A549 (cell line): ENCODE measurements at regions not wholly inside any gene's neighbourhood (a gene's known extent, or its start where the extent isn't known, plus 50 kb on each side); places are given as distances from the start of the nearest gene placed in this dataset.

Experiments
- BHLHE40 ChIP-seq: IDR thresholded peaks from 2 replicates; pipeline ENCODE4 v1.6.1; 2012; ENCODE audit warnings: low read depth, low read length, inconsistent platforms
- JUN ChIP-seq, 2 experiments: fragments of >200 bp; sonication (Bioruptor Twin); formaldehyde crosslinking; IDR thresholded peaks; 2 replicates in 1 of 2; 3 replicates in 1 of 2; pipeline ENCODE4 v1.6.1; 2016 to 2017
- KDM1A ChIP-seq: fragments of 200-600 bp; sonication (generic); IDR thresholded peaks from 2 replicates; pipeline ENCODE4 v1.6.1; 2016; ENCODE audit warnings: low read depth, mild to moderate bottlenecking
- MAFK ChIP-seq: fragments of 450-650 bp; IDR thresholded peaks from 2 replicates; pipeline ENCODE4 v1.6.1; 2014; ENCODE audit not compliant: partially characterized antibody
- MYC ChIP-seq: IDR thresholded peaks from 2 replicates; pipeline ENCODE4 v1.6.1; 2012; ENCODE audit warnings: mild to moderate bottlenecking, inconsistent platforms, low read length, improper control_type of control experiment, borderline replicate concordance
- NPAS2 ChIP-seq: fragments of 250-450 bp; sonication (Bioruptor Pico); IDR thresholded peaks from 2 replicates; pipeline ENCODE4 v1.8.0; 2022; ENCODE audit warnings: mild to moderate bottlenecking, moderate library complexity, borderline replicate concordance
- RAD21 ChIP-seq, 2 experiments: fragments of >200 bp in 1 of 2; sonication (Bioruptor Twin) in 1 of 2; formaldehyde crosslinking in 1 of 2; IDR thresholded peaks in 1 of 2; conservative IDR thresholded peaks in 1 of 2; 2 replicates in 1 of 2; 3 replicates in 1 of 2; pipeline ENCODE4 v1.6.1; 2012 to 2018; ENCODE audit warnings: inconsistent platforms in 1 of 2
- RCOR1 ChIP-seq: fragments of 150-350 bp; IDR thresholded peaks from 2 replicates; pipeline ENCODE4 v1.6.1; 2014; ENCODE audit warnings: antibody characterized with exemption, low read length, low read depth
- SMC3 ChIP-seq: fragments of >200 bp; sonication (Bioruptor Twin); formaldehyde crosslinking; IDR thresholded peaks from 3 replicates; pipeline ENCODE4 v1.6.1; 2018; ENCODE audit warnings: inconsistent platforms
- TF ChIP-seq, protein P1 (sequence below): fragments of >200 bp; sonication (Bioruptor Twin); formaldehyde crosslinking; IDR thresholded peaks from 3 replicates; pipeline ENCODE4 v1.5.1; 2016
- TF ChIP-seq, protein P2 (sequence below): fragments of 200-600 bp; sonication (generic); IDR thresholded peaks from 2 replicates; pipeline ENCODE4 v1.6.1; 2016; ENCODE audit warnings: antibody characterized with exemption, mild to moderate bottlenecking, moderate library complexity
- TF ChIP-seq, protein P3 (sequence below): fragments of 150-350 bp; IDR thresholded peaks from 2 replicates; pipeline ENCODE4 v1.6.1; 2014; ENCODE audit warnings: low read depth, mild to moderate bottlenecking, low read length

DNA sequence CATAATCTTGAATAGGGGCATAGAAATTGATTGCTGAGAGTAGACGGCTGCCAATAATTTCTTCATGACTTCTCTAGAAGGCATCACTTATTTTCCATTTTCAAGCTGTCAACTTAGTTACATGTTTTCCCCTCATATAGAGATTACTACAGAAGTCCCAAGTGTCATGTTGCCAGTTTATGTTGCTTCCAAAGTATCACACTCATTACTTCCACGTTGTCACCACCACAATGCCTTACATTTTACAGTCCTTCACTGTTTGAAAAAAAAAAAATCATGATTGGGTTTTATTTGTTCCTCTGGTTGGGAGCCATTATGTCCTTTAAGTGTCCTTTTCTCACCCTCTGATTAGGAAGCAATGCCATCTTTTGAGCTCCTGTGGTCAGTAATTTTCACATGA is 2144.6 kb upstream of the ACO1 start:
- TF ChIP-seq, protein P1, sequence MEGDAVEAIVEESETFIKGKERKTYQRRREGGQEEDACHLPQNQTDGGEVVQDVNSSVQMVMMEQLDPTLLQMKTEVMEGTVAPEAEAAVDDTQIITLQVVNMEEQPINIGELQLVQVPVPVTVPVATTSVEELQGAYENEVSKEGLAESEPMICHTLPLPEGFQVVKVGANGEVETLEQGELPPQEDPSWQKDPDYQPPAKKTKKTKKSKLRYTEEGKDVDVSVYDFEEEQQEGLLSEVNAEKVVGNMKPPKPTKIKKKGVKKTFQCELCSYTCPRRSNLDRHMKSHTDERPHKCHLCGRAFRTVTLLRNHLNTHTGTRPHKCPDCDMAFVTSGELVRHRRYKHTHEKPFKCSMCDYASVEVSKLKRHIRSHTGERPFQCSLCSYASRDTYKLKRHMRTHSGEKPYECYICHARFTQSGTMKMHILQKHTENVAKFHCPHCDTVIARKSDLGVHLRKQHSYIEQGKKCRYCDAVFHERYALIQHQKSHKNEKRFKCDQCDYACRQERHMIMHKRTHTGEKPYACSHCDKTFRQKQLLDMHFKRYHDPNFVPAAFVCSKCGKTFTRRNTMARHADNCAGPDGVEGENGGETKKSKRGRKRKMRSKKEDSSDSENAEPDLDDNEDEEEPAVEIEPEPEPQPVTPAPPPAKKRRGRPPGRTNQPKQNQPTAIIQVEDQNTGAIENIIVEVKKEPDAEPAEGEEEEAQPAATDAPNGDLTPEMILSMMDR = no peak
- TF ChIP-seq RAD21 (conservative IDR thresholded peaks at IDR 0.05 in 1 of 2, IDR thresholded peaks at IDR 0.05 in 1 of 2) = no peak
- no peak for TF ChIP-seq MAFK
- TF ChIP-seq, protein P2, sequence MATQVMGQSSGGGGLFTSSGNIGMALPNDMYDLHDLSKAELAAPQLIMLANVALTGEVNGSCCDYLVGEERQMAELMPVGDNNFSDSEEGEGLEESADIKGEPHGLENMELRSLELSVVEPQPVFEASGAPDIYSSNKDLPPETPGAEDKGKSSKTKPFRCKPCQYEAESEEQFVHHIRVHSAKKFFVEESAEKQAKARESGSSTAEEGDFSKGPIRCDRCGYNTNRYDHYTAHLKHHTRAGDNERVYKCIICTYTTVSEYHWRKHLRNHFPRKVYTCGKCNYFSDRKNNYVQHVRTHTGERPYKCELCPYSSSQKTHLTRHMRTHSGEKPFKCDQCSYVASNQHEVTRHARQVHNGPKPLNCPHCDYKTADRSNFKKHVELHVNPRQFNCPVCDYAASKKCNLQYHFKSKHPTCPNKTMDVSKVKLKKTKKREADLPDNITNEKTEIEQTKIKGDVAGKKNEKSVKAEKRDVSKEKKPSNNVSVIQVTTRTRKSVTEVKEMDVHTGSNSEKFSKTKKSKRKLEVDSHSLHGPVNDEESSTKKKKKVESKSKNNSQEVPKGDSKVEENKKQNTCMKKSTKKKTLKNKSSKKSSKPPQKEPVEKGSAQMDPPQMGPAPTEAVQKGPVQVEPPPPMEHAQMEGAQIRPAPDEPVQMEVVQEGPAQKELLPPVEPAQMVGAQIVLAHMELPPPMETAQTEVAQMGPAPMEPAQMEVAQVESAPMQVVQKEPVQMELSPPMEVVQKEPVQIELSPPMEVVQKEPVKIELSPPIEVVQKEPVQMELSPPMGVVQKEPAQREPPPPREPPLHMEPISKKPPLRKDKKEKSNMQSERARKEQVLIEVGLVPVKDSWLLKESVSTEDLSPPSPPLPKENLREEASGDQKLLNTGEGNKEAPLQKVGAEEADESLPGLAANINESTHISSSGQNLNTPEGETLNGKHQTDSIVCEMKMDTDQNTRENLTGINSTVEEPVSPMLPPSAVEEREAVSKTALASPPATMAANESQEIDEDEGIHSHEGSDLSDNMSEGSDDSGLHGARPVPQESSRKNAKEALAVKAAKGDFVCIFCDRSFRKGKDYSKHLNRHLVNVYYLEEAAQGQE = no peak
- no peak for TF ChIP-seq SMC3
- no peak for TF ChIP-seq NPAS2 (CRISPR knock-in tag)
- no peak for TF ChIP-seq JUN (IDR thresholded peaks at IDR 0.05)
- no peak for TF ChIP-seq RCOR1
- no peak for TF ChIP-seq KDM1A
- no peak for TF ChIP-seq MYC
- TF ChIP-seq, protein P3, sequence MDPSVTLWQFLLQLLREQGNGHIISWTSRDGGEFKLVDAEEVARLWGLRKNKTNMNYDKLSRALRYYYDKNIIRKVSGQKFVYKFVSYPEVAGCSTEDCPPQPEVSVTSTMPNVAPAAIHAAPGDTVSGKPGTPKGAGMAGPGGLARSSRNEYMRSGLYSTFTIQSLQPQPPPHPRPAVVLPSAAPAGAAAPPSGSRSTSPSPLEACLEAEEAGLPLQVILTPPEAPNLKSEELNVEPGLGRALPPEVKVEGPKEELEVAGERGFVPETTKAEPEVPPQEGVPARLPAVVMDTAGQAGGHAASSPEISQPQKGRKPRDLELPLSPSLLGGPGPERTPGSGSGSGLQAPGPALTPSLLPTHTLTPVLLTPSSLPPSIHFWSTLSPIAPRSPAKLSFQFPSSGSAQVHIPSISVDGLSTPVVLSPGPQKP = no peak
- no peak for TF ChIP-seq BHLHE40
